SKM-1 treated with dmso at 0.1 percent for 144 hours (cell line): ENCODE measurements at regions not wholly inside any gene's neighbourhood (a gene's known extent, or its start where the extent isn't known, plus 50 kb on each side); places are given as distances from the start of the nearest gene placed in this dataset.
A peak's percentile ranks its signal among the peaks of the same experiment; 100 is the strongest.
"Not testable (repeated sequence)": the region's sequence is repeated elsewhere in the genome, so short reads cannot be mapped to it uniquely, and the experiment has no call there.

ENCODE experiments used
- DNase-seq: peaks from one replicate; lab custom pipeline; 2025; ENCODE audit not compliant: unreplicated experiment; lab: John Stamatoyannopoulos, UW

DNA sequence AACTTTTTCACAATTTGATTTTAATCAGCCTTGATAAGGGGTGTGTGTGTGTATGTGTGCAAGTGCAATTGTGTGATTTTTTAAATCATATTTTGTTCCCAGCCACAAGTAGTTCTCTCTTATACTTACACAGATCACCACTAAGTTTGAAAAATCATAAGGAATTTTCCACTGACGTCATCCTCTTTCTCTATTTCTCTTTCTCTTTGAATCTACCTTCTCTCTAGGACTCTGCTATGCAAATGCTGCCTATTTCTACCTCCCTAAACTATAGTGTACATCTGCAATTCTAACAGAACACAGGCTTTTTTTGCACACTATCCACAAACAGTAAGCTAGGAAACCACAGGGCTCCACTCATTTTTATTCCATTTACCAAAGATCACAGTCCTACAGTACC, 254.6 kb upstream of the CYLC2 start:
- no peak for DNase-seq

DNA sequence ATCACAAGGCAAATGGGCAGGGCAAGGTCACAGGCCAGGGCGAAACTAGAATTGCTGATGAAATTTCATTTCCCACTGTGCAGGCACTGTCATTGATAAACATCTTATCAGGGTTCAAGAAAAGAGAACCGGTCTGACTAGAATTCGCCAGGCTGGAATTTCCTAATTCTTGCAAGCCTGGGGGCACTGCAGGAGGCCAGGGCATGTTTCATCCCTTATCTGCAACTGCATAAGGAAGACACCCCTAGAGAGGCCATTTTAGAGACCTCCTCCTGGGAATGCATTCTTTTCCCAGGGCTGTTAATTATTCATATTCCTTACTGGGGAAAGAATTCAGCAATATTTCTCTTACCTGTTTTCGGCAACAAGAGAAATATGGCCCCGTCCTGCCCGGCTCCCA, 266.2 kb upstream of the CYLC2 start:
- DNase-seq, result no peak

DNA sequence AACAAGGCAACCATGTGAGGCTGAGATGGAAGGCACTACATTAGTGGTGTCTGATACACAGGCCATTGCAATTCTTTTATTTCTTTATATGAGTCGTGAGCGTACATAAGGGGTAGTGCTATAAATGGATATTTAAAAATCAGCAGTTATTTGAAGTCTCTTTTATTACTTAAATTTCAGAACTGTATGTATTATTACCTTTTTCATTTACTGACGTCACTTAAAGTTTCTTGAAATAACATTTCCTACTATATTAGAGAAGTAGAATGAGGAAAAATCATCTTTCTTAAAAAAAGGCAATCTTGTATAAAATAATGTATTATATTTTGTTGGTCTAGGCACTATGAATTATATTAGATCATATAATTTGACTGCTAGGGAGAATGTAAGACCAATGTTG, 280.9 kb upstream of the CYLC2 start:
- no peak for DNase-seq

DNA sequence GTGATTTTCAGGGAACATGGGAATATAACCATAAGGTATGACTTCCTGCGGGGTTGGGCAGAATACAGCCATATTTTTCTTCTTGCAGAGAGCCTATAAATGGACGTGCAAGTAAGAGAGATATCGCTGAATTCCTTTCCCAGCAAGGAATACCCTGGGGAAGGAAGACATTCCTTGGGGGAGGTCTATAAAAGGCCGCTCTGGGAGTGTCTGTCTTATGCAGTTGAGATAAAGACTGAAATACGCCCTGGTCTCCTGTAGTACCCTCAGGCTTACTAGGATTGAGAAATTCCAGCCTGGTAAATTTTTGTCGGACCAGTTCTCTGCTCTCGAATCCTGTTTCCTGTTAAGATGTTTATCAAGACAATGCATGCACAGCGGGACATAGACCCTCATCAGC, 282.2 kb upstream of the CYLC2 start:
- DNase-seq, result not testable (repeated sequence)

DNA sequence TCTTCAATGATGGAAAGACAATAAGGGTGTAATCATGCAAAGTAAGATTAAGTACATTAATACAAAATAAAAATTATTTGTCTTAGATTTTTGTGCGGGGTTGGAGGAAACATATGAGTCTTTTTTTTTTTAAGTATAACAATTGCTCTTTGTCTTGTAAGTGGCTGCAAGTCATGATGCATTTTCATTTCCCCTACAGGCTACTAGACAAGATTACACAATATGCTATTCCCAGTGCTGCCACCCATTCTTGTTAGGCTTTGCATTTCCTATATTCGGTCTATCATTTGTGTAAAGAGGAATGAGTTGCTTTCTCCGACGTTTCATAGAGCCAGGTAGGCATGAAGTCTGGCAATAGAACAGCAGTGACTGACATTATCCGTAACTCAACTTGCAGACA, 294.2 kb upstream of the CYLC2 start:
- no peak for DNase-seq

DNA sequence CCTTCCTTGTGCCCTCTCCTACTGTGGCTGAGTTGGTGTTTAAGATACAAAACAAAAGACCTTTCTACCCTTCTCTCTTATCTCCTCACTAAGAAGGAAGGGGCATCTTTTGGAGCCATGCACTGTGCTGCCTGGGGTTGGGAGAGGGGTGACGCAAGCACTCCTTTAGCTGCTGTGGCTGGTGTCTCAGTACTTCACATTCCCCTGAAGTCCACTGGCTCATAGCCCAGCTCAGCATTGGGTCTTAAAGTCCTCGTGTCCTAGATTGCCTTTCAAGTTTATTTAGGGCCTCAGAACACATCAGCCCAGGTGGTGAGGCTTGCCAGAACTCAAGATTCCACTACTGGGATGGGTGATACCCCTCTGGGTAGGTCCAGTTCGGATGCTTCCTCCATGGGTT, 325.9 kb upstream of the CYLC2 start:
- DNase-seq, result no peak

DNA sequence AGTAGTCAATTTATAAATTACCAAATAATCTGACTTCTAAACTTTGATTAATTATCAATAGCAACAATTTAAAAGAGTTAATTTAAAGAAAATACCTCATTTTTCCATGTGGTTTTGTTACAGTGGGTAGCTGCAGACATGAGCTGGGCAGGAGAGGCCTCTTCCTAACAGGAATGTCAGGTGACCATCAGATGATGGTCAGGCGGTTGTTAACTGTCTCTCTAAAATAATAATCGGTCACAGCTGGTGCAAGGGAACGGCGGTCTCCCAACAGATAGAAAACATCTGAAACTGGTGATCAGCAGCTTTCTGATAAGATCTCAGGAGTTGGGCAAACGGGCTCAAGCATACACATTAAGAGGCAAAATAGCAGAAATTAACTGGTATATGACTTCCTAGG, 342.7 kb upstream of the CYLC2 start:
- no peak for DNase-seq

DNA sequence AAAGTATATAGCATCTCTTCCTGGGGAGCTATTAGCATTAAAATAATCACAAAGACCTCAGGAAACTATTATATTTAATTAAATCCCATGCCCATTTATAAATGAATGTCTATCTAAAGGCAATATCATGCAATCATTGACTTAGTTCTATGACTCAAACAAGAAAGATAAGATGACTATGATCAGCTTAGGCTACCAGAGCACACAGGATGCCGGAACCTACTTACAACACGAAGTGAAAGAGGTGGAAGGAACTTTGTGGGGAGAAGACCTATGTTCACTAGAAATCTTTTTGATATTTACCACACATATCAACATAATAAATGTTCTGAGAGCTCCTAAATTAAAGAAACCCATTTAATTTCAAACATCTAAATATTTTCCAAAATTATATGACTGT, 344.2 kb upstream of the CYLC2 start:
- no peak for DNase-seq

DNA sequence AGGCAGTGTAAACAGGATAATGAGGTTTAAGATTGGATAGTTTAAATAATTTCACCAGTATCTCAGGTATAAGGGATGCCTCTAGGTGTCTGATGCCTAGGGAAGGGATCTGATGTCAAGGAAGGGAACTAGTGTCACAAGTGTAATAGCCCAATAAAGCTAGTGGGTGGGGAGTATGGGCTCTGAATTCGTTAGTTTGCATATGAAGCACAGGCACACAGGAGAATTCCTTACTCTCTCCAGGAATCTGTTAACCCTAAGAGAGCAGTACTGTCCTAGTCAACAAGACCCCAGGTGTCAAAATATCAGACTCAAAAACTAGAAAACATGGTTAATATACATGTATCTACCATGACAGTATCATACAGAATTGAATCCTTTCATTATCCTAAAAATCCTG, 352.5 kb upstream of the CYLC2 start:
- DNase-seq, result no peak

DNA sequence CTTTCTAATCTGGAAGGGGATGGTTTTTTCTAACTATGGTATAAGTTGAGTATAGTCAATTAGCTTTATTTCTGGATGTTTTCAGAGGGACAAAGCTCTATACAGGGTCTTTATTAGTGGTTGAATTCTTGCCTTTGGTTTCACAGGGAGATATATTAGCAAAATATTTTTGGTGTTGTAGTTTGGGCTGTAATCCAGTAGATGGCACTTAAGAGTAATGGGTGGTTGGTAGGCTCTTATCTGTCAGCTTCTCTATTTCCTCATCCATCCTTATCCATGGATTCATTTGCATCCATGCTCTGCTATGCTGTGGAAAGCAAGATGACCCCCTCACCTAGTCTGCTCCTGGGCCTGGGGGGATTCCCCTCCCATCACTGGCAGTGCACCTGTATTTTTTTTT, 363.6 kb upstream of the CYLC2 start:
- peak; percentile 0 for DNase-seq

DNA sequence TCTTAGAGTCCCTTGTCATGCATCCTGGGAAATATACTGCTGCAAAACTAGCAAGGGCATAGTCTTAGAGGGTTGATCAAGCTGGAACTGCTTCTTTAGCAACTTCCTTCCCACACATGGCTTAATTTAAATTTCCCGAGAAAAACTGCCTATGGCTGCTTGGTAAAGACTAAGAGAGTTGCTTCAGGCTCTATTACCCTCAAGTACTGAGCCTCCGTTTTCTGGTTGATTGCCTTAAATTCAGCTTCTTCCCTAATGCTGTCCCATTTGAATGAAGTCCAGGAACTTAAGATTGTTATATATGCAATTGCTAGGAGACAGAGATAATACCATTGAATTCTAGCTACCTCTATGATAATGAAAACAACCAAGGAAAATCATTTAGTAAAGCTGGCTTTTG, 385.7 kb upstream of the CYLC2 start:
- no peak for DNase-seq

DNA sequence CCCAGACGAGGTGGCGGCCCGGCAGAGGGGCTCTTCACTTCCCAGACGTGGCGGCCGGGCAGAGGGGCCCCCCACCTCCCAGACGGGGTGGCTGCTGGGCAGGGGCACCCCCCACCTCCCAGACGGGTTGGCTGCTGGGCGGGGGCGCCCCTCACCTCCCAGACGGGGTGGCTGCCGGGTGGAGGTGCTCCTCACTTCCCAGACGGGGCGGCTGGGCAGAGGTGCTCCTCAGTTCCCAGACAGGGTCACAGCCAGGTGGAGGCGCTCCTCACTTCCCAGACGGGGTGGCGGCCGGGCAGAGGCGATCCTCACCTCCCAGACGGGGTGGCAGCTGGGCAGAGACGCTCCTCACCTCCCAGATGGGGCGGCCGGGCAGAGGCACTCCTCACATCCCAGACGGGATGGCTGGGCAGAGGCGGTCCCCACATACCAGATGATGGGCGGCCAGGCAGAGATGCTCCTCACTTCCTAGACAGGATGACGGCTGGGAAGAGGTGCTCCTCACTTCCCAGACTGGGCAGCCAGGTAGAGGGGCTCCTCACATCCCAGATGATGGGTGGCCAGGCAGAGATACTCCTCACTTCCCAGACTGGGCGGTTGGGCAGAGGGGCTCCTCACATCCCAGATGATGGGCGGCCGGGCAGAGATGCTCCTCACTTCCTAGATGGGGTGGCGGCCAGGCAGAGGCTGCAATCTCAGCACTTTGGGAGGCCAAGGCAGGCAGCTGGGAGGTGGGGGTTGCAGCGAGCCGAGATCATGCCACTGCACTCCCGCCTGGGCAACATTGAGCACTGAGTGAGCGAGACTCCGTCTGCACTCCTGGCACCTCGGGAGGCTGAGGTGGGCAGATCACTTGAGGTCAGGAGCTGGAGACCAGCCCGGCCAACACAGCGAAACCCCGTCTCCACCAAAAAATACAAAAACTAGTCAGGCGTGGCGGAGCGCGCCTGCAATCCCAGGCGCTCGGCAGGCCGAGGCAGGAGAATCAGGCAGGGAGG, 391.6 kb upstream of the CYLC2 start:
- DNase-seq, result not testable (repeated sequence)

DNA sequence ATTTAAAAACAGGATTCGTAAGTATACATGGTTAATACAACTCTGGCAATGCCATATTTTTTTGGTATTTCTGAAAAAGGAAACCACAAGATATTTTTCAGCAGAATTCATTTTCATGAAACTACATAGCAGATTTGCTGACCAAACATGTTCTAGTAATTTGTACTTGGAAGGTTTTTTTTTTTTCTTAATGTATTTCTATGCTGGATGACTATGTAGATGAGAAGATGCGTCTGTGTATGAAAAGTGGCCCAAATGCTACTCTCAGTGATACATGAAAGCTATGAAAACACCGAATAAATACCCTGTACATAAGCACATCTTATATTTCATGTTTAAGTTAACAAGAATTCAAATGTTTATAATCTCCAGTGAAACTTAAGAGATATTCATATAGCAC, 400.9 kb upstream of the CYLC2 start:
- no peak for DNase-seq

DNA sequence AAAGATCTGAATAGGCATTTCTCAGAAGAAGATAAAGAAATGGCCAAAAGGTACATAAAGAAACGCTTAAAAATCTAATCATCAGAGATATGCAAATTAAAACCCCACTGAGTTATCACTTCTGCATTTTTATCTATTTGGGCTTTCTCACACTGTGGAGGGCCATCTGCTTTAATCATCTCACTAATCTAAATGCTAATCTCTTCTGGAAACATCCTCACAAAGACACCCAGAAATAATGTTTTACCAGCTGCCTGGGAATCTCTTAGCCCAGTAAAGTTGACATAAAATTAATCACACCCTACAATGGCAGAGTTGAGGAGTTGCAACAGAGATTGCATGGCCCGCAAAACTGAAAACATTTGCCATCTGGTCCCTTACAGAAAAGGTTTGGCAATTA, 407.9 kb upstream of the CYLC2 start:
- no peak for DNase-seq

DNA sequence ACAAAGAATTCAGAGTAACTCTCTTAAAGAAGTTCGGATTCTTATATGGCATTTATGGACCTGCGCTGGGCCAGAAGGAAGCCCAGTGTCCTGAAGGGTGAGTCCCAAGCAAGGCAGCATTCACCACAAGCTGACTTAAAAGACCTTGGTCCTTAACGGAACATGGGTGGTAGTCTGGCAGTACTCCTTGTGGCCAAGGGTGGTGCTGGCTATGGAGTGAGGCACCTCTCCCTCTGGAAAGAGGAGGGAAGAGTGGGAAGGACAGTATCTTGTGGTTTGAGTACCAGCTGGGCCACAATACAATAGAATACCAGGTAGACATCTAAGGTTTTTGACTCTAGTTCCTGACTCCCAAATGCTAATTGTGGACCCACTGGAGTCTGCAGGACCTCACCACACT, 425.7 kb upstream of the CYLC2 start:
- DNase-seq, result no peak

DNA sequence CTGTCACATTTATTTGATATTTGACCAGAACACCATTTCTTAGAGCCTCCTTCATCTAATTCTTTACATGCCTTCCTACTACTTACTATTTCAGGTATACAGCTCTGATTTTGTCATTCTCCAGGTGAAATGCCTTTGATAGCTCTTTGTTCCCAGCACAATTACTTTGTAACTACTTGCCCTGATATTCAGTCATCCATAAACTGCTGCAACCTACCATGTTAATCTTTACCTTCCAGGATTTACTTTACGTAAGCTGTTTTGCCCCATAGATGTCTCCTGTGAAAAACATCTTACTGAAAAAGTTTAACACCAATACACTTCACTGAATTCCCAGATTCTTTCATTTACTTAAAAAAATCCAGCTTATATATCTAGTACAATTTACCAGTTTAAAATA, 443.8 kb upstream of the CYLC2 start:
- DNase-seq, result no peak

DNA sequence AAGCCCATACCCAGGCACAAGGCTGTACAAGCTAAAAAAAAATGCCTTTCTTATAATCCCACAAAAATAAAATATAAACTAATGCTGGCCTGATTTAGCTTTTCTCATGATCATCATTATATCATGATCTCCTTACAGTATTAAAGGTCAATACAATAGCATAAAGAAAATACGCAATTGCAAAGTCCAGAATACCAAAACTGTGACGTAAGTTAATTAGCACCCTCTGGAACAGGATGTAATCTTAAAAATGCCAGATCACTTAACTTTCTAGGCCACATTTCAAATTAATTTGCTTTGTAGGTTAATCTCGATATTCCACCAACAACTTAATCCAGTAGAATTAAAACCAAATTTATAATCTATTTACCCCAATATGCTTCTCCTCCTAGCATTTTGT, 444.2 kb upstream of the CYLC2 start:
- DNase-seq, result no peak

DNA sequence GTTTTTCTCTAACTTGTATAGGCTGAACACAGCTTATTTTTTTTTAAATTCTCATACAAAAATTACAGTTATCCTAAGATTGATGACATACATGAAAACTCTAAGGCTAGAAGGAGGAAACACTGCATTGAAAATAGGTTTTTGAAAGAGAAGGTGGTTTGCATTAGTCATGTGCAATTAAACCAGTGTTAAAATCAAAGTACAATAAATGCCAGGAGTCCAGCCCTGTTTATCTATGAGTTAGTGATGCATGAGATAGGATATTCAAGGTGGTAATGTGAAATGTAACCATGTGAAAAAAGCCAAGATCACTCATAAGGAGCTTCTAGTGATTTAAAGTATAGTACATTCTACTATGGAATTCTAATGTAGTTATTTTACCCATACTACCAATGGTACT, 444.9 kb upstream of the CYLC2 start:
- no peak for DNase-seq

DNA sequence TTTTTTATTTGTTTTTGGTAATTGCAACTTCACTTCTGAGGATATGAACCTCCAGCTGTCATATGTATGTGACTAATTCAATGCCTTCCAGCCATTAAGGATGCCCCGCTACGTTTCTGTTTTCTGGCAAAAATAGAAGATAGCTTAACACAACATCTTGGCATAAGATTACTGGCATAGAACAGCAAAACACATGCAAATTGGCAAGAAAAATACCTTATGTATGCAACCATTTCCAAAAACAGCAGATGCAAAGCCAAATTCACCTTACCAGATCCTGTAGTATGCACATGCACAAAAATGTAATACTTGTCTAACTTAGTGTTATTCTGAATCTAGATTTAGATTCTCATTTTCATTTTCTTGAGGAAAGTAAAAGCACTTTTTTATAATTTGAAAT, 461.1 kb upstream of the CYLC2 start:
- DNase-seq, result no peak

DNA sequence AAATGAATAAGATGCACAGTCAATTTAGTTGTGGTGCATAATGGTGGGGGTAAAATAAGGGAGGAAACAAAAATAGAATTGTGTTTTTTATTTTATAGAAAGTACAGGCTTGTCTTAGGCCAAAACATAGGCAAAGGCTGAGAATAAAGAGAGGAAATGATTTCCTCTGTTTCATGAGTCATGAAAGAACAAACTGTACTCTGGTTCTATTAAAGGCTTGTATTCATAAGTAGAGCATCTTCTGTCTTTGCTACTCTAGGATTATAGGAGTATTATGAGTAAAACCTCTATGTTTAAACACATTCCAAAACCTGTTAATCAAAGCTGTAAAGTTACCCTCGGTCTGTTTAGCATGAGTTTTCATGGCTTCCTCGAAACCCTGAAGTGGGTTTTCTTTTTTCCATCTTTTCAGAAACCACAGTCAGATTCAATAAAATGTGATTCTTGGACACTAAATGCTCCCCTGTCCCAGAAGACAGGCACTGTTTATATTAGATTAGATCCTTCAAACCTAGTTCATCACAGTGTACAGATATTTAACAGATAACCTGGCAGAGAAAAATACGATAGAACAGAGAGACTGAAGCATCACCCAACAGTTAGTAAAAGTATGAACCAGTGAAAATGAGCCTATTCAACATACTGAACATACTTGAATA, 473.9 kb upstream of the CYLC2 start:
- DNase-seq, result no peak

DNA sequence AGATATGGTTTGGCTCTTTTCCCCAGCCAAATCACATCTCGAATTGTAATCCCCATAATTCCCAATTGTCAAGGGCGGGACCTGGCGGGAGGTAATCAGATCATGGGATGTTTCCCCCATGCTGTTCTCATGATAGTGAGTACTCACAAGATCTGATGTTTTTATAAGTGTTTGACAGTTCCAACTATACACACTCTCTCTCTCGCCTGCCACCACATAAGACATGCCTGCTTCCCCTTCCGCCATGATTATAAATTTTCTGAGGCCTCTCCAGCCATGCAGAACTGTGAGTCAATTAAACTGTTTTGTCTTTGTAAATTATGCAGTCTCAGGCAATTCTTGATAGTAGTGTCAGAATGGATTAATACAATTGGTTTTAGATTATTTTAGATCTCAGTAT, 475.7 kb upstream of the CYLC2 start:
- DNase-seq, result no peak

DNA sequence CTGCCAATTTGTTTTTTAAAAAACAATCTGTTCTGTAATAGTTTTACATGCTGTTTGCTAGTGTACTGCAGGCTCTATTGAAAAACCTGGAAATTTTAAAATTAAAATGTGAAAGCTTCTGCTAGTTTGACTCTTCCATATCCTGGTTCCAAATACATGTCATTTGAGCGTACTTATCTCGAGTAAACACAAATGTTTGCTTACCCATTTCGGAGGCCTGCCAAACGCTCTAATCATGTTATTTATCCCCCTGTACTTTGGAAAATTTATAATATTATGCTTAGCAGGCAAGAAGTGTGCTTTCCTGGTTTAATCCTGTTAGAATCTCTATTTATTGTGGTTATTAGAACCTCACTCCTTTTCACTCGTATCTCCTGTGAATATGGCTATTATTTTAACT, 476.8 kb upstream of the CYLC2 start:
- no peak for DNase-seq

DNA sequence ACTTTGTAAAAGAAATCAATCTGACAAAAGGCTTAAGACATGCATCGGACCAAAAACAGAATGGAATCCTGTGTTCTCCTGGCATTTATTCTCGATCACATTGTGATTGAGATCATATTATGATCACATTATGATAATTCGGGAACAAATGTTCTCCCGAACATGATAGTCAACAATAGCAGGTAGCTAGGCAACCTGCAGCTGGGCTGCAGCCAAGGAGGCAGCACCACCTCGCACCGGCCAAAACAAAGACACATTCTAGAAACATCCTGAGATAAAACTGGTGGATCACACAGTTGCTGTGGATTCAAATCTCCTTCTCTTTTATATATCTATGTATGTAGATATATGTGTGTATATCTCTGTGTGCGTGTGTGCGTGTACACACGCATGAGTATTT, 480.6 kb upstream of the CYLC2 start:
- no peak for DNase-seq
